Epithelial cell of esophagus (primary cell): ENCODE measurements at regions not wholly inside any gene's neighbourhood (a gene's known extent, or its start where the extent isn't known, plus 50 kb on each side); places are given as distances from the start of the nearest gene placed in this dataset.

Experiments used
- DNase-seq: peaks from one replicate; pipeline ENCODE4 v3.0.0; 2010; ENCODE audit warnings: low read depth
- H3K4me3 ChIP-seq: 2 replicates; pipeline ENCODE4 v1.5.1; 2011; ENCODE audit warnings: mild to moderate bottlenecking, low read length, control low read depth
- TF ChIP-seq, protein P1 (sequence below): IDR thresholded peaks from 2 replicates; pipeline ENCODE4 v1.5.1; 2011; ENCODE audit warnings: low read depth, mild to moderate bottlenecking, low read length, control low read depth, inconsistent platforms; ENCODE audit not compliant: insufficient read depth; ENCODE audit errors: missing control alignments

DNA sequence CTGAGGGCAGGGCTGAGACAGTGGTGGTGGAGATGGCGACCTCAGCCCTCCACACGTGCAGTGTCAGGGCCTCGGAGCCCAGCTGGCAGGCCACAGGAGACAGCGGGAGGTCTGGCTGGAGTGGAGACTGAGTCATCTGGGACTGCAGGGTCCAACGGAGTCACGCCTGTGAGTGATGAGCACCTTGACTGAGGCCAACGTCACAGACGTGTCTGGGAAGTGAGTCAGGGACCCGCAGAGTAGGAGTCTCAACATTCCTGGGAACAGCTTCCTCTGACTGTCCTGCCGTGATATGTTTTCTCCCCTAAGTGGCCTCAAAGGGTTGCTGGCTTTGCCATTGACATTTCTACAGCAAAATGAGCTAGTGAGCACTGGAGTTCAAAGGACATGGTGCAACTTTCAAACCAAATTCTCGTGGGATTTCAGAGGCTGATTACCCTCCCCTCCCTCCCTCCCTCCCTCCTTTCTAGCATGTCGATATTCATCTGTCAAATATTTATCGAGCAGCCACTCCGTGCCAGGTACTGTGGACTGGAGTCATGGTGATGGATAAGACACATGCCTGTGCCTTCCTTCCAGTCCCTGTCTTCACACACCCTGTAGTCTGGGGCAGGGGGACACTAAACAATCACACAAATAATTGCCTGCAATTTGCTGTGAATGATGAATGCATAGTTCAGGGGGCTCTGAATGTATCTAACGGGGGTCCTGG is 53.3 kb upstream of the AMOTL2 start:
- no peak overlapping the region for H3K4me3 ChIP-seq
- TF ChIP-seq, protein P1, sequence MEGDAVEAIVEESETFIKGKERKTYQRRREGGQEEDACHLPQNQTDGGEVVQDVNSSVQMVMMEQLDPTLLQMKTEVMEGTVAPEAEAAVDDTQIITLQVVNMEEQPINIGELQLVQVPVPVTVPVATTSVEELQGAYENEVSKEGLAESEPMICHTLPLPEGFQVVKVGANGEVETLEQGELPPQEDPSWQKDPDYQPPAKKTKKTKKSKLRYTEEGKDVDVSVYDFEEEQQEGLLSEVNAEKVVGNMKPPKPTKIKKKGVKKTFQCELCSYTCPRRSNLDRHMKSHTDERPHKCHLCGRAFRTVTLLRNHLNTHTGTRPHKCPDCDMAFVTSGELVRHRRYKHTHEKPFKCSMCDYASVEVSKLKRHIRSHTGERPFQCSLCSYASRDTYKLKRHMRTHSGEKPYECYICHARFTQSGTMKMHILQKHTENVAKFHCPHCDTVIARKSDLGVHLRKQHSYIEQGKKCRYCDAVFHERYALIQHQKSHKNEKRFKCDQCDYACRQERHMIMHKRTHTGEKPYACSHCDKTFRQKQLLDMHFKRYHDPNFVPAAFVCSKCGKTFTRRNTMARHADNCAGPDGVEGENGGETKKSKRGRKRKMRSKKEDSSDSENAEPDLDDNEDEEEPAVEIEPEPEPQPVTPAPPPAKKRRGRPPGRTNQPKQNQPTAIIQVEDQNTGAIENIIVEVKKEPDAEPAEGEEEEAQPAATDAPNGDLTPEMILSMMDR, result no peak
- DNase-seq, result peak; percentile 98

DNA sequence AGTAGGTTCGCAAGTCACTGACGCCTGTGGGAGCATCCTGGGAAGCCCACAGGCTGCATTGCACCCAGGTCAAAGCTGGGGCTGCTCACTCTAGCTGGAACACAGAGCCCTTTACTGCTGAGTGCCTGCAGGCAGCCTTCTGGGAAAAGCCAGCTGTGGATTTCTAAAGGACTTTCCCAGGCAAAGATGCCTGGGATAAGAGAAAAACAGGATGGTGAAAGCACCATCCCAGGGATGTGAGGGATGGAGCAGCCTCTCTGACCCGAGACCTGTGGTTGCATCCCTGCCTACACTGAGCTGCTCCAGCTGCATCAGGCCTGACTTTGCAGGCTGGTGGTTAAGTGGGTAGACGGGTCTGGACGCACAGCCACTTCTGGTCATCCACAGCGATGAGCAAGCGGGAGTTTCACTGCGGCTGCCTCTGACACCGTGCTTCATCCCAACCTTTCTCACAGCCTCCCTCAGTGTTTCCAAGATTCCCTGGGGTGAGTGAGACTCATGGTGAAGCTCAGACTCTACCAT is 52.5 kb upstream of the AMOTL2 start:
- H3K4me3 ChIP-seq, result no peak overlapping the region
- TF ChIP-seq, protein P1, result no peak
- DNase-seq, result peak; percentile 24

- TF ChIP-seq, protein P1, result no peak
- DNase-seq, result no peak
These were observed 51.7 kb upstream of the AMOTL2 start for GRCh38 chr3:134425943-134426342.

More at GRCh38 chr3:134425943-134426342, 51.7 kb upstream of the AMOTL2 start:
- H3K4me3 ChIP-seq, result no peak overlapping the region
